Adrenal gland (tissue), 5 donors: ENCODE measurements at regions not wholly inside any gene's neighbourhood (a gene's known extent, or its start where the extent isn't known, plus 50 kb on each side); places are given as distances from the start of the nearest gene placed in this dataset.

Experiments used
- POLR2A ChIP-seq, 2 donors: fragments of 450-650 bp; IDR thresholded peaks; one replicate each; pipeline ENCODE4 v1.6.1; 2017; ENCODE audit warnings: antibody characterized with exemption in 2 of 2, mild to moderate bottlenecking in 2 of 2, moderate library complexity in 1 of 2
- TF ChIP-seq, protein P1 (sequence below), 6 experiments: fragments of 450-650 bp in 4 of 6; fragments of 200-600 bp in 2 of 6; sonication (generic) in 1 of 6; IDR thresholded peaks; 1 replicate in 5 of 6; 2 replicates in 1 of 6; pipeline versions ENCODE4 v1.5.1 to v1.8.0; 2016 to 2021; ENCODE audit warnings: antibody characterized with exemption in 6 of 6, mild to moderate bottlenecking in 2 of 6, moderate library complexity in 1 of 6
- donor health status: DM: no; HTN: no; CAD: no.

DNA sequence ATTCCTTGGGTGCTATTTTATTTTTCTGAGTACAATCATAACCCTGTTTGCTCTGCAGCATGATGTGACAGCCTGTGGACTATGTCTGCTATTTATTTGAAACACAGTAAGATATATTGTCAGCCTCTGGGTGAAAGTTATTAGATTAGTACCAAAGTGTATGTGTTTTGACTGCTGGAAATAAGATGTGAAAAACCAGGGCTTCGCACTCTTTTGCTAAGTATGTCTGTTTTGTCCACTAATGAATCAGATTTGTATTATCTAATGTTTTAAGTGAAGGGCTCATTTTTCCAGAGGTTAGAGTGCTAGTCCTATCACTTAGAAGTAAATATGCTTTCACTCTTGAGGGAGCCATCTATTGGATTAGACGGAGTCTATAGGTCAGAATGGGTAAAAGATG is 569.8 kb upstream of the FZD8 start:
- TF ChIP-seq, protein P1, sequence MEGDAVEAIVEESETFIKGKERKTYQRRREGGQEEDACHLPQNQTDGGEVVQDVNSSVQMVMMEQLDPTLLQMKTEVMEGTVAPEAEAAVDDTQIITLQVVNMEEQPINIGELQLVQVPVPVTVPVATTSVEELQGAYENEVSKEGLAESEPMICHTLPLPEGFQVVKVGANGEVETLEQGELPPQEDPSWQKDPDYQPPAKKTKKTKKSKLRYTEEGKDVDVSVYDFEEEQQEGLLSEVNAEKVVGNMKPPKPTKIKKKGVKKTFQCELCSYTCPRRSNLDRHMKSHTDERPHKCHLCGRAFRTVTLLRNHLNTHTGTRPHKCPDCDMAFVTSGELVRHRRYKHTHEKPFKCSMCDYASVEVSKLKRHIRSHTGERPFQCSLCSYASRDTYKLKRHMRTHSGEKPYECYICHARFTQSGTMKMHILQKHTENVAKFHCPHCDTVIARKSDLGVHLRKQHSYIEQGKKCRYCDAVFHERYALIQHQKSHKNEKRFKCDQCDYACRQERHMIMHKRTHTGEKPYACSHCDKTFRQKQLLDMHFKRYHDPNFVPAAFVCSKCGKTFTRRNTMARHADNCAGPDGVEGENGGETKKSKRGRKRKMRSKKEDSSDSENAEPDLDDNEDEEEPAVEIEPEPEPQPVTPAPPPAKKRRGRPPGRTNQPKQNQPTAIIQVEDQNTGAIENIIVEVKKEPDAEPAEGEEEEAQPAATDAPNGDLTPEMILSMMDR (IDR thresholded peaks at IDR 0.05) = no peak
- TF ChIP-seq POLR2A (IDR thresholded peaks at IDR 0.05) = no peak
